BJ (cell line): ENCODE measurements at regions not wholly inside any gene's neighbourhood (a gene's known extent, or its start where the extent isn't known, plus 50 kb on each side); places are given as distances from the start of the nearest gene placed in this dataset.
"Not testable (repeated sequence)": the region's sequence is repeated elsewhere in the genome, so short reads cannot be mapped to it uniquely, and the experiment has no call there.

Experiments
- CTCF ChIA-PET: fragments of 350-600 bp; formaldehyde crosslinking; extraction: SDS; loops from one replicate; lab custom pipeline; 2021; ENCODE audit warnings: antibody characterized with exemption, inconsistent platforms; lab: Yijun Ruan, JAX
- POLR2A ChIA-PET: fragments of 300-600 bp; sonication (Branson Sonifier 250); formaldehyde crosslinking; extraction: SDS; loops from one replicate; lab custom pipeline; 2021; ENCODE audit warnings: antibody characterized with exemption; lab: Charles Lee
- DNase-seq: peaks from one replicate; pipeline ENCODE4 v3.0.0-alpha.2; 2011; ENCODE audit warnings: low read depth
- H3K27me3 ChIP-seq: 2 replicates; pipeline ENCODE4 v1.6.0; 2011; ENCODE audit warnings: low read length; ENCODE audit not compliant: control insufficient read depth, insufficient read depth
- H3K36me3 ChIP-seq: 2 replicates; pipeline ENCODE4 v1.5.1; 2011; ENCODE audit warnings: low read length; ENCODE audit not compliant: control insufficient read depth, insufficient read depth
- H3K4me3 ChIP-seq: 2 replicates; pipeline ENCODE4 v1.5.1; 2011; ENCODE audit warnings: low read depth, mild to moderate bottlenecking, control low read depth, low read length
- CTCF ChIP-seq: IDR thresholded peaks from 2 replicates; pipeline ENCODE4 v1.5.1; 2011; ENCODE audit warnings: low read depth, mild to moderate bottlenecking, control low read depth, inconsistent platforms, low read length, moderate library complexity; ENCODE audit not compliant: insufficient read depth

GRCh38 chr2:175430236-175430635 lies 248.7 kb upstream of the ATP5MC3 start:
- H3K4me3 ChIP-seq: no peak overlapping the region
- no peaks in the 10 kb centered on the region for H3K36me3 ChIP-seq
- H3K27me3 ChIP-seq: 0 out of 2 replicates have a peak, but pooled peaks cover 1% of the 10 kb centered on the region
- TF ChIP-seq CTCF: no peak
- DNase-seq: no peak
- CTCF ChIA-PET: no interaction called here
- POLR2A ChIA-PET: no interaction called here

DNA sequence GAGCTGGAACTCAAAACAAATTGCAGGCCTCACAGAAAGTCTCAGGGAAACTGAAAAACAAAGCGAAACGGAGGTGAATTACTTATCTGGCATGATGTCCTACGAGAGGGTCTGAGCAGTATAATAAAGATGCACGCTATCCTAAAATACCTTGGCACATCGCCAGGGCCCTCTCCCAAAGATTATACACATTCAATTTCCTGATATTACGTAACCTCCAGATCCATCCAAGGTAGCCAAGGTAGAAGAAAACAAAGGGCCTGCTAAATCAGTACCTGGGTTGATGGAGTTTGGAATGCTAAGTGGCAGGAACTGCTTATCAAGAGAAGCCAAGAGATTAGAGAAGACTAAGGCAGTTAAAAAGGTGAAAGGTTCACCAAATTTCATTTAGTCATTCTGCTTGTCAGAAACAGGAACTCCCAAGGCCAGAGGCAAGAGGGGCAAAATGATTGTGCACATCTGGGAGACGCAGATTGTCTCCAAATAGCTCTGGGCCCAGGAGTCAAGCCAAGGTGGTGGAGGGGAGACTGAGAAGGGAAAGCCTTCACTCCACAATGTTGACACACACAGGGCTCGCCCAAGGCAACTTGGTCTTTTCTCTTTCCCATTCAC lies 236.8 kb upstream of the ATP5MC3 start:
- no peak for TF ChIP-seq CTCF
- H3K4me3 ChIP-seq: no peak overlapping the region
- no peak for DNase-seq
- no peaks in the 10 kb centered on the region for H3K36me3 ChIP-seq
- ChIA-PET CTCF (no interaction called here), POLR2A (no interaction called here)
- no peaks in the 10 kb centered on the region; the same call in none of the 2 replicates for H3K27me3 ChIP-seq

- H3K27me3 ChIP-seq: no peaks in the 10 kb centered on the region; the same call in none of the 2 replicates
- DNase-seq: peak; percentile 20
- CTCF ChIA-PET: interaction anchor here (0.6 to 2.2 kb wide), 20 partner anchors 11 to 715 kb away, joined by 3 to 9 read pairs (median 3); no protein-coding TSS in a partner anchor
- peak; percentile 82 for TF ChIP-seq CTCF
- no peaks in the 10 kb centered on the region for H3K36me3 ChIP-seq
- POLR2A ChIA-PET: no interaction called here
- no peak overlapping the region for H3K4me3 ChIP-seq
Observed at GRCh38 chr2:175414882-175415487, 233.5 kb upstream of the ATP5MC3 start.

DNA sequence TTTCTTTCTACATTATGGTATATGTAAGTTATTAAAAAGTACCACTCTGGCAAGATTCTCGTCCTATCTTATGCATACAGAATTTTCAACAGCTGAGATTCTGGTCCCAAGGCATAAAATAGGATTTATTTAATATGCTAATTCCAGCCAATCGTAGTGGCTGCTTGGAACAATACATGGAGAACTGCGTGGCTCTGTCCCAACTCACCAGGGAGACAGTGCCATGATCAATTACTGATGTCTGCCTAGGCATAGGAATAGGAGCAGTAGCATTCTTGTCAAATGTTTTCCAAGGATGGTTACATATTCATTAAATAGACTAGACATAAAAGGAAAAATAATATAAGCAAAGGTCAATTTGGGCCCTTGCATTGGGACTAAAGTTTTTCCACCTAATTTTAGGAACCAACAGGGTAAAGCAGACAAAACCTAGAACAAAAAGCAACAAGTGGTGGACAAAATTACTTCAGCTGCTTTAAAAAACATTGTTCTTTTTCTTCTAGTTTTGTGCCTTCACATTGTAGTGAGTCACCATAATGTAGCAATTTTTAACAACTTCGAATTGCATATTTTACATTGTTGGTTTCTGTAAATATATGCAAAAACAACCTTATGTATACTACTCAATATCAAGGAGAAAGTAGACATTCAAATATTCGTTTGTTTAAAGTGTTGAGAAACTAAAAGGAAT lies 232.8 kb upstream of the ATP5MC3 start:
- ChIA-PET CTCF (interaction anchor here (0.6 to 2.2 kb wide), 11 partner anchors 11 to 683 kb away, joined by 3 to 9 read pairs (median 5); no protein-coding TSS in a partner anchor), POLR2A (no interaction called here)
- no peak for DNase-seq

DNA sequence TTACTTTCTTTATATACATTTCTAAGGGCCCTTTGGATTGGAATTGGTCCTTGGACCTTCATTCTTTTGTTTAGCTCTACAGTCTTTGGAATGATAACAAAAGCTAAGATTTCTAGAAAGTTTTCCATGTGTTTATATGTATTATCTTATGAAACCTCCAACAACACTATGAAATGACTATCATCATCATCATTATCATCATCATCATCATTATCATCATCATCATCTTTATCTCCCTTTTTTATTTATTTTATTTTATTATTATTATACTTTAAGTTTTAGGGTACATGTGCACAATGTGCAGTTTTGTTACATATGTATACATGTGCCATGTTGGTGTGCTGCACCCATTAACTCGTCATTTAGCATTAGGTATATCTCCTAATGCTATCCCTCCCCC lies 229.4 kb upstream of the ATP5MC3 start:
- POLR2A ChIA-PET: not testable (repeated sequence)

More for the DNA sequence above, 232.8 kb upstream of the ATP5MC3 start:
- Histone ChIP-seq H3K27me3 (no peaks in the 10 kb centered on the region; the same call in none of the 2 replicates), H3K4me3 (no peak overlapping the region), H3K36me3 (no peaks in the 10 kb centered on the region)
- TF ChIP-seq CTCF: no peak

More for the DNA sequence above, 229.4 kb upstream of the ATP5MC3 start:
- not testable (repeated sequence) for H3K4me3 ChIP-seq, DNase-seq, H3K27me3 ChIP-seq, H3K36me3 ChIP-seq
- CTCF ChIA-PET: interaction anchor here (0.6 kb wide), 1 partner anchor 682 kb away, joined by 3 read pairs; the partner anchor contains the start of gene HOXD13
